Kidney (tissue), 13 donors: ENCODE measurements at regions not wholly inside any gene's neighbourhood (a gene's known extent, or its start where the extent isn't known, plus 50 kb on each side); places are given as distances from the start of the nearest gene placed in this dataset.

ENCODE experiments used
- DNase-seq, 5 donors: peaks; one replicate each; pipeline ENCODE4 v3.0.0-alpha.2; 2013 to 2020
- FAIRE-seq: peaks from 2 replicates; lab custom pipeline; 2012; peaks lifted over from hg19 to GRCh38; lab: Jason Lieb, UNC
- H3K27ac ChIP-seq, 2 donors: one replicate each; pipeline ENCODE4 v1.7.0; 2013; ENCODE audit warnings: low read depth in 2 of 2, low read length in 2 of 2, inconsistent platforms in 1 of 2
- H3K27me3 ChIP-seq: one replicate; pipeline ENCODE4 v1.7.1; 2013; ENCODE audit warnings: low read length, inconsistent platforms; ENCODE audit not compliant: control insufficient read depth, insufficient read depth
- H3K36me3 ChIP-seq, 3 donors: one replicate each; pipeline versions ENCODE4 v1.7.0 to v1.7.1; 2013; ENCODE audit warnings: low read length in 3 of 3, control low read depth in 1 of 3, inconsistent platforms in 1 of 3; ENCODE audit not compliant: insufficient read depth in 3 of 3, control insufficient read depth in 2 of 3
- H3K4me1 ChIP-seq, 3 donors: one replicate each; pipeline versions ENCODE4 v1.7.0 to v1.7.1; 2013; ENCODE audit warnings: low read length in 3 of 3, inconsistent platforms in 1 of 3, low read depth in 1 of 3; ENCODE audit not compliant: control insufficient read depth in 2 of 3, insufficient read depth in 2 of 3
- H3K4me3 ChIP-seq, 3 donors: one replicate each; pipeline versions ENCODE4 v1.7.0 to v1.8.1; 2013; ENCODE audit warnings: low read length in 3 of 3, control low read depth in 1 of 3, inconsistent platforms in 1 of 3
- H3K9ac ChIP-seq, 3 donors: one replicate each; pipeline versions ENCODE4 v1.7.0 to v1.7.1; 2013; ENCODE audit warnings: low read length in 3 of 3, control low read depth in 1 of 3, inconsistent platforms in 1 of 3
- H3K9me3 ChIP-seq, 3 donors: one replicate each; pipeline versions ENCODE4 v1.7.0 to v1.7.1; 2013; ENCODE audit warnings: low read length in 3 of 3, control low read depth in 1 of 3, inconsistent platforms in 1 of 3; ENCODE audit not compliant: control insufficient read depth in 2 of 3, insufficient read depth in 1 of 3
- intact Hi-C: fragments of 100-400 bp; cut with DNase I; formaldehyde crosslinking; loops from one replicate; pipeline ENCODE4 v1.11.1; 2022
- TF ChIP-seq, protein P1 (sequence below): IDR thresholded peaks from 3 replicates; pipeline ENCODE4 v1.5.1; 2012; ENCODE audit warnings: mild to moderate bottlenecking, moderate library complexity, borderline replicate concordance; ENCODE audit not compliant: insufficient read depth; ENCODE audit errors: extremely low read depth
- donor health status: control.
- donor health status: control.
- donor health status: control.
- donor health status: control.
- donor health status: control.
- donor health status: DM: yes; HTN: yes; CAD: no.
- donor health status: Normal renal cell carcinoma (clear cell type).

- Histone ChIP-seq H3K4me3 (no peak overlapping the region), H3K27ac (no peak overlapping the region), H3K9ac (no peak overlapping the region), H3K4me1 (no peaks in the 10 kb centered on the region), H3K36me3 (no peaks in the 10 kb centered on the region), H3K9me3 (no peaks in the 10 kb centered on the region), H3K27me3 (no peaks in the 10 kb centered on the region)
- FAIRE-seq (no peak), DNase-seq (no peak)
- intact Hi-C loops = no loop called here
- TF ChIP-seq, protein P1, sequence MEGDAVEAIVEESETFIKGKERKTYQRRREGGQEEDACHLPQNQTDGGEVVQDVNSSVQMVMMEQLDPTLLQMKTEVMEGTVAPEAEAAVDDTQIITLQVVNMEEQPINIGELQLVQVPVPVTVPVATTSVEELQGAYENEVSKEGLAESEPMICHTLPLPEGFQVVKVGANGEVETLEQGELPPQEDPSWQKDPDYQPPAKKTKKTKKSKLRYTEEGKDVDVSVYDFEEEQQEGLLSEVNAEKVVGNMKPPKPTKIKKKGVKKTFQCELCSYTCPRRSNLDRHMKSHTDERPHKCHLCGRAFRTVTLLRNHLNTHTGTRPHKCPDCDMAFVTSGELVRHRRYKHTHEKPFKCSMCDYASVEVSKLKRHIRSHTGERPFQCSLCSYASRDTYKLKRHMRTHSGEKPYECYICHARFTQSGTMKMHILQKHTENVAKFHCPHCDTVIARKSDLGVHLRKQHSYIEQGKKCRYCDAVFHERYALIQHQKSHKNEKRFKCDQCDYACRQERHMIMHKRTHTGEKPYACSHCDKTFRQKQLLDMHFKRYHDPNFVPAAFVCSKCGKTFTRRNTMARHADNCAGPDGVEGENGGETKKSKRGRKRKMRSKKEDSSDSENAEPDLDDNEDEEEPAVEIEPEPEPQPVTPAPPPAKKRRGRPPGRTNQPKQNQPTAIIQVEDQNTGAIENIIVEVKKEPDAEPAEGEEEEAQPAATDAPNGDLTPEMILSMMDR = no peak
These were observed 259.8 kb upstream of the SALL3 start for GRCh38 chr18:78719821-78720220.

DNA sequence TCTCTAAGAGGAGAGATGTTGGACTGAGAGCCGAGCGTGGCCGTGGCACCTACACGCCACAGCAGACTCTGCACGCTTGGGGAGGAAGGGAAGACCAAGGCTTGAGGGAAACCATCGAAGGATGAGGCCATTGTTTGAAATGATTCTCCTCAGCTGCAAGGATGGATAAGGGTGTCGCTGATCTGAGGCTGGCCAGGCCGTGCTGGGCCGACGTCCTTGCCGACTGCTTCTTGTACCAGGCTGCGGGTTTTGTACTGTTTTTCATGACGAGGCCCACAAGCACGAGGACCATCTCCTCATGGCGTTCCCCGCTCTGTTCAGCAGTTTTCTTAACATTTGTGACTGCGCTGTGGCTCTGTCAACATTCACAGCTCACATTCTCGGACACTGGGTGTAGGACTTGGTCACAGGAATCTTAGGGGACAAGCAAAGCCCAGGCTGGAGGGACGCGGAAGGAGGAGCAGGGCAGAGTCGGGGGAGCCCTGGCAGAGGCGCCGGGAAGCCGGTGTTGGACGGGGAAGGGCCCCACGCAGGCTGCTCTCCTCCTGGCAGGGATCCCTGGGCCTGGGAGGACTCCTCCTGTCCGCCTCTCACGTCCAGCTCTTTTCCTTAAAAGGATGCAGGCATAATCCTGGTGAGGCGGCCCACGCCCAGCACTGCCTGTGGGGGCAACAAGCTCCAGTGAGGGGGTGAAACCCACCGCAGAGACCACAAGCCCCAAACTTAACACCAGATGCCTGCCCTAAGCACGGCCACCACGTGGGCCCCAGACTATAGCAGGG, 259.0 kb upstream of the SALL3 start:
- no peaks in the 10 kb centered on the region for H3K36me3 ChIP-seq
- intact Hi-C loops = no loop called here
- no peak overlapping the region for H3K9ac ChIP-seq
- no peak overlapping the region for H3K27ac ChIP-seq
- H3K4me1 ChIP-seq = no peaks in the 10 kb centered on the region
- DNase-seq (peak in 1 of 5 donors; percentile 18), FAIRE-seq (no peak)
- no peaks in the 10 kb centered on the region for H3K27me3 ChIP-seq
- H3K4me3 ChIP-seq = no peak overlapping the region
- TF ChIP-seq, protein P1 = no peak
- no peaks in the 10 kb centered on the region for H3K9me3 ChIP-seq

DNA sequence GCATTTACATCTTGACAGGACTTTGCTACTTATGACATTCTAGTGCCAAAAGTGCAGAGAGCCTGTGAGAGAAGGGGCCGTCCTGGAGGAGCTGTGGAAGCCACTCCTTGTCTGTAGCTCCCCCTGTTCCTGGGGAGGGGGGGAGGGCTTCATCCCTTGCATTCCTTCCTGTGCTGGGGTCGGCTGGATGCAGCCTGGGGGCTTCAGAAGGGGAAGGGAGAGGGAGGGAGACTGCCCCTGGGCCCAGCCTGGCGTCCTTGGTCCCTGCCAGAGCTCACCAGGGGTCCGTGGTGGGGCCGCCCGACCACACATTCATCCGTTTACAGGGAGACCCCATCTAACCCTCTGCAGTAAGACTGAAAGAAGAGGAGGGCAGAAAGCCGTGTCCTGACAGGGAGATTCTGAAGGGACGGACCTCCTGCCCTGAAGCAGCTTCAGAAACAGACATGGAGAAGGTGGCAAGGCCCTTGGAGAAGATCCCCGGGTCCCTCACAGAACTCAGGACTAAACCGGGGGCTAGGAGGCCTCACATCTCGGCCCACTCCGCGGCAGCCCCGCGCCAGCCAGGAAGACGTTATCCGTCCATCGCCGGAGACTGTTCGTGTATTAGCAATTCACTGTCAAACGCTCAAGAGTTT, 258.3 kb upstream of the SALL3 start:
- intact Hi-C loops = no loop called here
- peak; percentile 8 to 45 (median 21) for DNase-seq
- no peaks in the 10 kb centered on the region for H3K36me3 ChIP-seq
- no peak for FAIRE-seq
- H3K9me3 ChIP-seq = no peaks in the 10 kb centered on the region
- no peak overlapping the region for H3K27ac ChIP-seq
- no peak overlapping the region for H3K4me3 ChIP-seq
- no peak overlapping the region for H3K9ac ChIP-seq
- H3K4me1 ChIP-seq = no peaks in the 10 kb centered on the region
- no peaks in the 10 kb centered on the region for H3K27me3 ChIP-seq
- TF ChIP-seq, protein P1 = no peak
